HCT116 (cell line): ENCODE measurements at regions not wholly inside any gene's neighbourhood (a gene's known extent, or its start where the extent isn't known, plus 50 kb on each side); places are given as distances from the start of the nearest gene placed in this dataset.
"Not testable (repeated sequence)": the region's sequence is repeated elsewhere in the genome, so short reads cannot be mapped to it uniquely, and the experiment has no call there.

Source experiments
- ATAC-seq: fragments of 200-7000 bp; cut with Tn5 transposase; 2 replicates; pipeline ENCODE4 v1.9.1; 2020; ENCODE audit warnings: mild to moderate bottlenecking, moderate library complexity
- BruUV-seq: library from RNA; stranded (reverse); fragments of 400-500 nt; replicated peaks from 2 replicates; lab custom pipeline; 2021; lab: Mats Ljungman, UMichigan
- CTCF ChIA-PET: fragments of 300-600 bp; sonication (Branson Sonifier 250); formaldehyde crosslinking; loops from one replicate; lab custom pipeline; 2021; ENCODE audit warnings: antibody characterized with exemption; lab: Charles Lee
- POLR2A ChIA-PET: fragments of 300-600, 350-600 bp; sonication (Branson Sonifier 250); formaldehyde crosslinking; loops from one replicate; lab custom pipeline; 2021; ENCODE audit warnings: antibody characterized with exemption; lab: Charles Lee
- RAD21 ChIA-PET, 2 experiments: fragments of 300-600 bp; sonication (Branson Sonifier 250); formaldehyde crosslinking; loops; one replicate each; lab custom pipeline; 2023; ENCODE audit warnings: low total read pairs in 2 of 2; ENCODE audit not compliant: uncharacterized antibody in 2 of 2, unreplicated experiment in 2 of 2, low non-redundant PET in 1 of 2; lab: Charles Lee
- DNase-seq: peaks from one replicate; pipeline ENCODE4 v3.0.0-alpha.2; 2010; ENCODE audit warnings: low read depth, low spot score
- H2AFZ ChIP-seq: fragments of 200-600 bp; shearing (Covaris generic), sonication (generic); 2 replicates; pipeline ENCODE4 v1.6.1; 2017; ENCODE audit warnings: low read depth, mixed run types, mixed read lengths, antibody characterized with exemption, low read length; ENCODE audit not compliant: poor library complexity, severe bottlenecking
- H3K27ac ChIP-seq: 2 replicates; pipeline ENCODE4 v1.5.1; 2012; ENCODE audit warnings: low read depth, low read length
- H3K27me3 ChIP-seq: fragments of 200-600 bp; sonication (generic); 2 replicates; pipeline ENCODE4 v1.6.1; 2016; ENCODE audit warnings: mixed run types, low read length, mixed read lengths; ENCODE audit not compliant: insufficient read depth
- H3K36me3 ChIP-seq, 2 experiments: fragments of 200-500 bp in 1 of 2; fragments of 200-600 bp in 1 of 2; sonication (Bioruptor generic) in 1 of 2; sonication (generic) in 1 of 2; 2 replicates each; pipeline versions ENCODE4 v1.5.1 to v1.6.1; 2014 to 2016; ENCODE audit warnings: low read length in 2 of 2, inconsistent platforms in 1 of 2, mixed read lengths in 1 of 2, mixed run types in 1 of 2; ENCODE audit not compliant: insufficient read depth in 2 of 2, control insufficient read depth in 1 of 2
- H3K4me1 ChIP-seq, 2 experiments: fragments of 200-600 bp in 1 of 2; sonication (generic) in 1 of 2; 2 replicates each; pipeline versions ENCODE4 v1.5.1 to v1.6.1; 2012 to 2017; ENCODE audit warnings: low read length in 2 of 2, inconsistent platforms in 1 of 2, mild to moderate bottlenecking in 1 of 2, mixed read lengths in 1 of 2, mixed run types in 1 of 2, moderate library complexity in 1 of 2; ENCODE audit not compliant: insufficient read depth in 2 of 2, control insufficient read depth in 1 of 2
- H3K4me2 ChIP-seq: fragments of 200-600 bp; sonication (generic); 2 replicates; pipeline ENCODE4 v1.6.1; 2017; ENCODE audit warnings: mixed run types, low read length, mixed read lengths
- H3K4me3 ChIP-seq, 2 experiments: fragments of 200-600 bp in 1 of 2; sonication (generic) in 1 of 2; replicated peaks in 1 of 2; 2 replicates each; pipeline ENCODE4 v1.5.1; 2011 to 2016; ENCODE audit warnings: low read length in 2 of 2, control low read depth in 1 of 2, low read depth in 1 of 2, mild to moderate bottlenecking in 1 of 2, mixed read lengths in 1 of 2, mixed run types in 1 of 2
- H3K79me2 ChIP-seq: fragments of 200-600 bp; sonication (generic); 2 replicates; pipeline ENCODE4 v1.6.1; 2017; ENCODE audit warnings: mild to moderate bottlenecking, mixed run types, low read length, moderate library complexity, mixed read lengths; ENCODE audit not compliant: insufficient read depth
- H3K9ac ChIP-seq: fragments of 200-600 bp; sonication (generic); 2 replicates; pipeline ENCODE4 v1.6.1; 2016; ENCODE audit warnings: low read length, mixed read lengths
- H3K9me2 ChIP-seq: fragments of 200-600 bp; sonication (generic), shearing (Covaris generic); 2 replicates; pipeline ENCODE4 v1.6.1; 2017; ENCODE audit warnings: mixed run types, mild to moderate bottlenecking, moderate library complexity; ENCODE audit not compliant: insufficient read depth
- H3K9me3 ChIP-seq, 2 experiments: fragments of 200-500 bp in 1 of 2; fragments of 200-600 bp in 1 of 2; sonication (Bioruptor generic) in 1 of 2; sonication (generic) in 1 of 2; 2 replicates each; pipeline ENCODE4 v1.6.1; 2014 to 2017; ENCODE audit warnings: low read length in 2 of 2, mixed read lengths in 2 of 2, inconsistent platforms in 1 of 2, low read depth in 1 of 2, mild to moderate bottlenecking in 1 of 2, mixed run types in 1 of 2, moderate library complexity in 1 of 2; ENCODE audit not compliant: control insufficient read depth in 1 of 2, insufficient read depth in 1 of 2
- H4K20me1 ChIP-seq: fragments of 200-600 bp; sonication (generic), shearing (Covaris generic); 2 replicates; pipeline ENCODE4 v1.6.1; 2017; ENCODE audit warnings: mixed run types, mild to moderate bottlenecking, moderate library complexity; ENCODE audit not compliant: insufficient read depth
- ATF3 ChIP-seq: IDR thresholded peaks from 2 replicates; pipeline ENCODE4 v1.6.1; 2012
- EZH2phosphoT487 ChIP-seq: fragments of 200-600 bp; IDR thresholded peaks from 2 replicates; pipeline ENCODE4 v1.6.1; 2018; ENCODE audit warnings: antibody characterized with exemption, borderline replicate concordance
- JUND ChIP-seq: IDR thresholded peaks from 2 replicates; pipeline ENCODE4 v1.6.1; 2012
- RAD21 ChIP-seq: IDR thresholded peaks from 2 replicates; pipeline ENCODE4 v1.6.1; 2012; ENCODE audit warnings: low read depth, mild to moderate bottlenecking
- SIN3A ChIP-seq: IDR thresholded peaks from 2 replicates; pipeline ENCODE4 v1.6.1; 2012; ENCODE audit warnings: low read depth
- TCF7L2 ChIP-seq: IDR thresholded peaks from 2 replicates; pipeline ENCODE4 v1.7.0; 2011; ENCODE audit warnings: borderline replicate concordance, inconsistent platforms; ENCODE audit not compliant: insufficient read depth, insufficient read length; ENCODE audit errors: extremely low read depth
- intact Hi-C: fragments of 100-400 bp; cut with micrococcal nuclease; formaldehyde crosslinking; loops from 2 replicates; pipeline ENCODE4 v1.10.0; 2022

GRCh38 chr3:4071481-4072184 is 231.5 kb upstream of the SETMAR start:
- intact Hi-C loops: no loop called here
- Histone ChIP-seq H3K4me1 (no peaks in the 10 kb centered on the region), H3K36me3 (no peaks in the 10 kb centered on the region), H4K20me1 (no peaks in the 10 kb centered on the region), H2AFZ (no peak overlapping the region), H3K9ac (no peak overlapping the region), H3K9me2 (no peaks in the 10 kb centered on the region), H3K79me2 (no peaks in the 10 kb centered on the region), H3K4me3 (no peak overlapping the region), H3K4me2 (no peak overlapping the region), H3K27ac (no peak overlapping the region), H3K9me3 (no peaks in the 10 kb centered on the region), H3K27me3 (no peaks in the 10 kb centered on the region)
- no peak for DNase-seq
- ATAC-seq: no peak
- ChIA-PET RAD21 (no interaction called here), CTCF (no interaction called here), POLR2A (no interaction called here)
- BruUV-seq: no TSS peak
- TF ChIP-seq SIN3A (no peak), JUND (no peak), ATF3 (no peak), EZH2phosphoT487 (no peak), RAD21 (no peak), TCF7L2 (no peak)

GRCh38 chr3:4077278-4077677 is 225.9 kb upstream of the SETMAR start:
- BruUV-seq, H3K79me2 ChIP-seq, POLR2A ChIA-PET, H3K36me3 ChIP-seq, H3K4me3 ChIP-seq, H2AFZ ChIP-seq, H3K4me1 ChIP-seq, H3K9me3 ChIP-seq, intact Hi-C loops, RAD21 ChIA-PET, H3K27ac ChIP-seq, H4K20me1 ChIP-seq, H3K9ac ChIP-seq, DNase-seq, ATAC-seq, H3K27me3 ChIP-seq, CTCF ChIA-PET, H3K9me2 ChIP-seq, H3K4me2 ChIP-seq: not testable (repeated sequence)
